Loucy (cell line): ENCODE measurements at regions not wholly inside any gene's neighbourhood (a gene's known extent, or its start where the extent isn't known, plus 50 kb on each side); places are given as distances from the start of the nearest gene placed in this dataset.

Source experiments
- H2AFZ ChIP-seq: fragments of 200-600 bp; sonication (generic); 2 replicates; pipeline ENCODE4 v1.6.0; 2016; ENCODE audit warnings: antibody characterized with exemption, mild to moderate bottlenecking, low read length, moderate library complexity
- H3F3A ChIP-seq: fragments of 200-600 bp; 2 replicates; pipeline ENCODE4 v1.6.0; 2016; ENCODE audit warnings: antibody characterized with exemption, low read depth, mild to moderate bottlenecking
- H3K27me3 ChIP-seq: fragments of 200-600 bp; sonication (generic); 2 replicates; pipeline ENCODE4 v1.6.1; 2014; ENCODE audit warnings: low read length, mild to moderate bottlenecking; ENCODE audit not compliant: insufficient read depth, poor library complexity, severe bottlenecking
- H3K36me3 ChIP-seq: fragments of 200-600 bp; sonication (generic); 2 replicates; pipeline ENCODE4 v1.6.1; 2016; ENCODE audit warnings: low read length; ENCODE audit not compliant: insufficient read depth
- H3K4me1 ChIP-seq: fragments of 200-600 bp; sonication (generic); 2 replicates; pipeline ENCODE4 v1.5.1; 2014; ENCODE audit warnings: low read length, mild to moderate bottlenecking; ENCODE audit not compliant: insufficient read depth, poor library complexity, severe bottlenecking
- H3K4me2 ChIP-seq: fragments of 200-600 bp; sonication (generic); 2 replicates; pipeline ENCODE4 v1.6.0; 2014; ENCODE audit warnings: antibody characterized with exemption, low read length, low read depth, mild to moderate bottlenecking; ENCODE audit not compliant: poor library complexity, severe bottlenecking
- H3K4me3 ChIP-seq: fragments of 200-600 bp; sonication (generic); 2 replicates; pipeline ENCODE4 v1.5.1; 2014; ENCODE audit warnings: low read length, mild to moderate bottlenecking, mixed read lengths; ENCODE audit not compliant: poor library complexity, severe bottlenecking
- H3K79me2 ChIP-seq: fragments of 200-600 bp; sonication (generic); 2 replicates; pipeline ENCODE4 v1.6.1; 2014; ENCODE audit warnings: low read length; ENCODE audit not compliant: insufficient read depth
- H3K9ac ChIP-seq: fragments of 200-600 bp; sonication (generic); 2 replicates; pipeline ENCODE4 v1.6.0; 2014; ENCODE audit warnings: mild to moderate bottlenecking, low read depth, low read length, moderate library complexity; ENCODE audit not compliant: poor library complexity, severe bottlenecking
- H3K9me2 ChIP-seq: fragments of 200-600 bp; sonication (generic); replicated peaks from 2 replicates; pipeline ENCODE4 v1.6.1; 2016; ENCODE audit warnings: low read depth, low read length, mixed read lengths
- H3K9me3 ChIP-seq: fragments of 200-600 bp; sonication (generic); 2 replicates; pipeline ENCODE4 v1.6.1; 2014; ENCODE audit warnings: mild to moderate bottlenecking, antibody characterized with exemption, low read length, low read depth; ENCODE audit not compliant: insufficient read depth
- H4K20me1 ChIP-seq: fragments of 200-600 bp; sonication (generic); 2 replicates; pipeline ENCODE4 v1.6.0; 2014; ENCODE audit warnings: antibody characterized with exemption, low read length, mild to moderate bottlenecking; ENCODE audit not compliant: insufficient read depth, poor library complexity, severe bottlenecking
- EZH2phosphoT487 ChIP-seq: fragments of 200-600 bp; IDR thresholded peaks from 2 replicates; pipeline ENCODE4 v1.6.1; 2018; ENCODE audit warnings: antibody characterized with exemption, mild to moderate bottlenecking, moderate library complexity, borderline replicate concordance
- TF ChIP-seq, protein P1 (sequence below): fragments of 200-600 bp; sonication (generic); conservative IDR thresholded peaks from 2 replicates; pipeline ENCODE4 v1.5.1; 2014; ENCODE audit warnings: mild to moderate bottlenecking, antibody characterized with exemption, low read length

DNA sequence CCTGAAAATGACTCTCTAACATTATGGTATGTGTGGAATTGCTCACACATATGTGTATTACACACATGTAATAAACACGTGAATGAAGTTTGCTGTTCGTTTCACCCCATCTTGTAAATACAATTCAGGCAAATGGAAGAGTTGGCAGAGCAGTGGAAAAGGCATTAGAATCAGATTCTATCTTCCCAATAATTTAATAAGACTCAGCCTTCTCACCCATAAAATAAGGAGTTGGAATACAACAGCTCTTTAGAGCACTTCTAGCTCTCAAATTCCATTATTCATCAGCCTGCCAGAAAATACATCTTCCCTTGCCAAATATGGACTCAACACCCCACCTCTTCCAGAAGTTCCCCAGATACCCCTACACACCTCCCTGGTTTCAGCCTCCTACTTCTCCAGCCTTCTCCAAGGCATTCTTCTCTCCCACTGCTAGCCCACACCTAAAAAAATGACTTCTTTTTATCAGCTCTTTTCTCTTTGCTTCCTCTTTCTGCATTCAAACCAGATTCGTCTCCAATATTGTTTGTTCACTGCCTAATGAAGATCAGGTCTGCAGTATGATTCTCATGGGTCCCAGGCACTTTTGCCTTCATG lies 66.2 kb upstream of the DYRK2 start:
- Histone ChIP-seq H3K9me2 (no peaks in the 10 kb centered on the region), H3K4me1 (peaks cover 18% of the 10 kb centered on the region), H3K36me3 (no peaks in the 10 kb centered on the region), H2AFZ (no peak overlapping the region), H3K9me3 (no peaks in the 10 kb centered on the region), H3F3A (no peaks in the 10 kb centered on the region), H4K20me1 (no peaks in the 10 kb centered on the region), H3K79me2 (no peaks in the 10 kb centered on the region), H3K9ac (no peak overlapping the region), H3K27me3 (no peaks in the 10 kb centered on the region), H3K4me2 (no peak overlapping the region), H3K4me3 (no peak overlapping the region)
- TF ChIP-seq EZH2phosphoT487 = no peak
- TF ChIP-seq, protein P1, sequence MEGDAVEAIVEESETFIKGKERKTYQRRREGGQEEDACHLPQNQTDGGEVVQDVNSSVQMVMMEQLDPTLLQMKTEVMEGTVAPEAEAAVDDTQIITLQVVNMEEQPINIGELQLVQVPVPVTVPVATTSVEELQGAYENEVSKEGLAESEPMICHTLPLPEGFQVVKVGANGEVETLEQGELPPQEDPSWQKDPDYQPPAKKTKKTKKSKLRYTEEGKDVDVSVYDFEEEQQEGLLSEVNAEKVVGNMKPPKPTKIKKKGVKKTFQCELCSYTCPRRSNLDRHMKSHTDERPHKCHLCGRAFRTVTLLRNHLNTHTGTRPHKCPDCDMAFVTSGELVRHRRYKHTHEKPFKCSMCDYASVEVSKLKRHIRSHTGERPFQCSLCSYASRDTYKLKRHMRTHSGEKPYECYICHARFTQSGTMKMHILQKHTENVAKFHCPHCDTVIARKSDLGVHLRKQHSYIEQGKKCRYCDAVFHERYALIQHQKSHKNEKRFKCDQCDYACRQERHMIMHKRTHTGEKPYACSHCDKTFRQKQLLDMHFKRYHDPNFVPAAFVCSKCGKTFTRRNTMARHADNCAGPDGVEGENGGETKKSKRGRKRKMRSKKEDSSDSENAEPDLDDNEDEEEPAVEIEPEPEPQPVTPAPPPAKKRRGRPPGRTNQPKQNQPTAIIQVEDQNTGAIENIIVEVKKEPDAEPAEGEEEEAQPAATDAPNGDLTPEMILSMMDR = no peak

DNA sequence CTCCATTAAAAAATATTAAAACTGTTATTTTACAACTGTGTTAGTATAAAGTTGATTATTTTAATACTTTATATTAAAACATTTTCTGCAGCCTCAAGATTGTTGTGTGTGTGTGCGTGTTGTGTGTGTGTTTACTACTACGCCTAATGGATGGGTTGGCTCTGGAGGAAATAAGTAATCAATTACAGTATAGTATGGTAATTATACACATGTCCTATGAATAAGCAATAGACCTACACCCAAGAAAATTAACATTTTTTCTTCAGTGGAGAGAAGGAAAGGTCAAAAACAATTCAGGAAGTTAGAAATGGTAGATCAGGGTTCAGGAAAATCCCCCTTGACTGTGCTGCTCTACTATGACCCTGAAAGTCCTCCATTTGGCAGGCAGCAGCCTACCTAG lies 65.7 kb upstream of the DYRK2 start:
- TF ChIP-seq, protein P1 = no peak
- TF ChIP-seq EZH2phosphoT487 = no peak
- Histone ChIP-seq H3F3A (no peaks in the 10 kb centered on the region), H4K20me1 (no peaks in the 10 kb centered on the region), H3K36me3 (no peaks in the 10 kb centered on the region), H3K4me3 (no peak overlapping the region), H3K79me2 (no peaks in the 10 kb centered on the region), H3K4me2 (no peak overlapping the region), H3K9me3 (no peaks in the 10 kb centered on the region), H3K9ac (no peak overlapping the region), H2AFZ (no peak overlapping the region), H3K27me3 (no peaks in the 10 kb centered on the region), H3K4me1 (peaks cover 18% of the 10 kb centered on the region), H3K9me2 (no peaks in the 10 kb centered on the region)

DNA sequence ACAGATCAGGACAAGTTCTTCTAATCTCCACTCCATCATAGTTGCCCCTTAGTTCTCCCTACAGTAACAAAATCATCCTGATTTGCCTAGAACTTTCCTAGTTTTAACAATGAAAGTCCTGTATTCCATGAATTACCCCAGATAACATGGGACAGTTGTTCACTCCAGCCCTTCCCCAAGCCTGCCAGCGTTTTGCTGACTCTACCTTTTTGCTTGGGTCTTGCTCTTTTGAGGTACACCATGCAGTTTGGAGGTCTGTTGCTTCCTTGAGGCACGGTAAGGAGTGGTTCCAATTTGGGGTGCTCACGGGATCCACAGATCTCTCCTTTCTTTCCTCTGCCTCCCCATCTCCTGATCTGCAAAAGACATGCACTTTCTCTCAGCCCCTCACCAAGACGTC lies 61.6 kb upstream of the DYRK2 start:
- H3K36me3 ChIP-seq = no peaks in the 10 kb centered on the region
- peaks cover 10% of the 10 kb centered on the region for H3K4me1 ChIP-seq
- no peaks in the 10 kb centered on the region for H3K9me2 ChIP-seq
- H3K4me3 ChIP-seq = no peak overlapping the region
- H3K4me2 ChIP-seq = no peak overlapping the region
- H3K79me2 ChIP-seq = no peaks in the 10 kb centered on the region
- H3K9ac ChIP-seq = no peak overlapping the region
- no peaks in the 10 kb centered on the region for H3K27me3 ChIP-seq
- H3F3A ChIP-seq = no peaks in the 10 kb centered on the region
- no peaks in the 10 kb centered on the region for H3K9me3 ChIP-seq
- H4K20me1 ChIP-seq = no peaks in the 10 kb centered on the region
- no peak overlapping the region for H2AFZ ChIP-seq
- TF ChIP-seq, protein P1 = no peak
- TF ChIP-seq EZH2phosphoT487 = no peak
